Spleen (tissue), 11 donors: ENCODE measurements at regions not wholly inside any gene's neighbourhood (a gene's known extent, or its start where the extent isn't known, plus 50 kb on each side); places are given as distances from the start of the nearest gene placed in this dataset.

Experiments
- DNase-seq: peaks from one replicate; pipeline ENCODE4 v3.0.0-alpha.2; 2020
- H3K27ac ChIP-seq, 8 donors: fragments of 200-600 bp; sonication (generic) in 7 of 8; 1 replicate in 4 of 8; 2 replicates in 4 of 8; pipeline versions ENCODE4 v1.5.0 to v1.8.0; 2016 to 2021; ENCODE audit warnings: inconsistent platforms in 4 of 8, mild to moderate bottlenecking in 4 of 8, moderate library complexity in 1 of 8
- H3K27me3 ChIP-seq, 7 donors: fragments of 200-600 bp; sonication (generic) in 6 of 7; replicated peaks in 1 of 7; 1 replicate in 4 of 7; 2 replicates in 3 of 7; pipeline versions ENCODE4 v1.5.0 to v1.8.0; 2016 to 2021; ENCODE audit warnings: inconsistent platforms in 3 of 7, mild to moderate bottlenecking in 1 of 7
- H3K36me3 ChIP-seq, 6 donors: fragments of 200-600 bp; sonication (generic) in 5 of 6; 1 replicate in 4 of 6; 2 replicates in 2 of 6; pipeline versions ENCODE4 v1.5.0 to v1.8.0; 2016 to 2021; ENCODE audit warnings: inconsistent platforms in 2 of 6
- H3K4me1 ChIP-seq, 6 donors: fragments of 200-600 bp; sonication (generic) in 5 of 6; 1 replicate in 3 of 6; 2 replicates in 3 of 6; pipeline versions ENCODE4 v1.5.0 to v1.8.0; 2016 to 2021; ENCODE audit warnings: inconsistent platforms in 3 of 6
- H3K4me3 ChIP-seq, 8 donors: fragments of 200-600 bp; sonication (generic) in 7 of 8; 1 replicate in 4 of 8; 2 replicates in 4 of 8; pipeline versions ENCODE4 v1.5.0 to v1.8.0; 2016 to 2021; ENCODE audit warnings: inconsistent platforms in 4 of 8, mild to moderate bottlenecking in 4 of 8, moderate library complexity in 2 of 8
- H3K9me3 ChIP-seq, 8 donors: fragments of 200-600 bp; sonication (generic) in 7 of 8; 1 replicate in 4 of 8; 2 replicates in 4 of 8; pipeline versions ENCODE4 v1.5.0 to v1.8.0; 2016 to 2021; ENCODE audit warnings: inconsistent platforms in 4 of 8
- POLR2A ChIP-seq, 3 donors: fragments of 450-650 bp; IDR thresholded peaks; one replicate each; pipeline ENCODE4 v1.5.1; 2017; ENCODE audit warnings: antibody characterized with exemption in 3 of 3, mild to moderate bottlenecking in 1 of 3
- POLR2AphosphoS5 ChIP-seq, 3 donors: sonication (generic); formaldehyde crosslinking; IDR thresholded peaks; one replicate each; pipeline ENCODE4 v1.5.1; 2017; ENCODE audit warnings: antibody characterized with exemption in 3 of 3
- WGBS, 5 donors: extraction: QIAGEN DNeasy Blood & Tissue Kit in 3 of 5; methylation state at CpG; one replicate each; pipeline versions ENCODE4 v1.1.5 to v1.1.7; 2013 to 2018; 5-methylcytosine and 5-hydroxymethylcytosine counted together
- intact Hi-C: fragments of 100-400 bp; cut with DNase I; formaldehyde crosslinking; loops from one replicate; pipeline ENCODE4 v1.15.0; 2023; ENCODE audit warnings: low total_unique reads
- TF ChIP-seq, protein P1 (sequence below), 11 experiments: fragments of 200-600 bp in 7 of 11; fragments of 450-650 bp in 4 of 11; sonication (generic) in 4 of 11; IDR thresholded peaks in 8 of 11; conservative IDR thresholded peaks in 3 of 11; 1 replicate in 7 of 11; 2 replicates in 4 of 11; pipeline versions ENCODE4 v1.4.0 to v1.8.0; 2016 to 2021; ENCODE audit warnings: antibody characterized with exemption in 11 of 11, inconsistent platforms in 4 of 11, mild to moderate bottlenecking in 1 of 11
- donor health status: healthy with polysubstance abuse.
- donor health status: DM: no; HTN: no; CAD: no; lungs with moderate emphysema.
- donor health status: DM: no; HTN: no; CAD: no.
- donor health status: Bipolar disorder and iron deficiency.
- donor health status: healthy.
- donor health status: DM: no; HTN: no; CAD: no.
- donor health status: DM: yes; HTN: yes; CAD: no.

DNA sequence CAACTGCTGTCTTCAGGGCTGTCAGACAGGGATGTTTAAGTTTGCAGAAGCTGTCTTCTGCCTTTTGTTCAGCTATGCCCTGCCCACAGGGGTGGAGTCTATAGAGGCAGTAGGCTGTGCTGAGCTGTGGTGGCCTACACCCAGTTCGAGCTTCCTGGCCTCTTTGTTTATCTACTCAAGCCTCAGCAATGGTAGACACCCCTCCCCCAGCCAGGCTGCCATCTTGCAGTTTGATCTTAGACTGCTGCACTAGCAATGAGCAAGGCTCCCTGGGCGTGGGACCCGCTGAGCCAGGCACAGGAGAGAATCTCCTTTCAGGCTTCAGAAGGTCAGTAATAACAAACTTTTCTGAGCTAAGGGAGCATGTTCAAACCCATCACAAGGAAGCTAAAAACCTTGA is 545.3 kb downstream of the TLE4 start:
- WGBS, 5 donors = 60 to 88% (median 78%) methylated on average over 2 to 3 of the region's 3 CpGs
- intact Hi-C loops = no loop called here
- H3K36me3 ChIP-seq = no peaks in the 10 kb centered on the region

DNA sequence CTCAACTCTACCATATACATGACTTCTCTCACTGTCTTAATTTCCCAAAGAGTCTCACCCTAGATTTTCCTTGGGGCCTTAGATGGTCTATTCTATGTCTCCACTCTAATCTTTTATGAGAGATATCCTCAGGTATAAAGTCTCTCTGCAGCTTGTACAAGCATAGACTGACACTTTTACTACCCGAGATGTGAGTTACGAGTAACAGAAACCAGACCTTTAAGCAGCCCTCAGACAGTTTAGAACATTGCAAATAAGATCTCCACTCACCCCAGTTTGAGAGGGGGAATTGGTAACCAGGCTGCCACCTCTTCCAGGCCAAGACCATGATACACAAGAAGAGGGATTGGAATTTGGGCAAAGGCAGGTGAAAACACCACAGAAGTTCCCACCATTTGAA is 542.5 kb downstream of the TLE4 start:
- peaks cover 0 to 29% (median 10%) of the 10 kb centered on the region in 8 donors for H3K9me3 ChIP-seq
- H3K27me3 ChIP-seq = no peaks in the 10 kb centered on the region
- no peak overlapping the region for H3K4me3 ChIP-seq
- no peak for DNase-seq
- 37 to 92% (median 71%) methylated on average over 2 of the region's 2 CpGs for WGBS, 5 donors
- no peak overlapping the region for H3K27ac ChIP-seq
- intact Hi-C loops = no loop called here
- no peaks in the 10 kb centered on the region for H3K36me3 ChIP-seq
- TF ChIP-seq POLR2A (IDR thresholded peaks at IDR 0.05) (no peak), POLR2AphosphoS5 (IDR thresholded peaks at IDR 0.05) (no peak)
- TF ChIP-seq, protein P1, sequence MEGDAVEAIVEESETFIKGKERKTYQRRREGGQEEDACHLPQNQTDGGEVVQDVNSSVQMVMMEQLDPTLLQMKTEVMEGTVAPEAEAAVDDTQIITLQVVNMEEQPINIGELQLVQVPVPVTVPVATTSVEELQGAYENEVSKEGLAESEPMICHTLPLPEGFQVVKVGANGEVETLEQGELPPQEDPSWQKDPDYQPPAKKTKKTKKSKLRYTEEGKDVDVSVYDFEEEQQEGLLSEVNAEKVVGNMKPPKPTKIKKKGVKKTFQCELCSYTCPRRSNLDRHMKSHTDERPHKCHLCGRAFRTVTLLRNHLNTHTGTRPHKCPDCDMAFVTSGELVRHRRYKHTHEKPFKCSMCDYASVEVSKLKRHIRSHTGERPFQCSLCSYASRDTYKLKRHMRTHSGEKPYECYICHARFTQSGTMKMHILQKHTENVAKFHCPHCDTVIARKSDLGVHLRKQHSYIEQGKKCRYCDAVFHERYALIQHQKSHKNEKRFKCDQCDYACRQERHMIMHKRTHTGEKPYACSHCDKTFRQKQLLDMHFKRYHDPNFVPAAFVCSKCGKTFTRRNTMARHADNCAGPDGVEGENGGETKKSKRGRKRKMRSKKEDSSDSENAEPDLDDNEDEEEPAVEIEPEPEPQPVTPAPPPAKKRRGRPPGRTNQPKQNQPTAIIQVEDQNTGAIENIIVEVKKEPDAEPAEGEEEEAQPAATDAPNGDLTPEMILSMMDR (IDR thresholded peaks at IDR 0.05 in 8 of 11, conservative IDR thresholded peaks at IDR 0.05 in 3 of 11) = no peak
- H3K4me1 ChIP-seq = no peaks in the 10 kb centered on the region

More for the DNA sequence above, 545.3 kb downstream of the TLE4 start:
- no peak overlapping the region for H3K4me3 ChIP-seq
- no peak overlapping the region for H3K27ac ChIP-seq
- H3K27me3 ChIP-seq = no peaks in the 10 kb centered on the region
- TF ChIP-seq, protein P1 (IDR thresholded peaks at IDR 0.05 in 8 of 11, conservative IDR thresholded peaks at IDR 0.05 in 3 of 11) = no peak
- no peak for TF ChIP-seq POLR2A (IDR thresholded peaks at IDR 0.05)
- TF ChIP-seq POLR2AphosphoS5 (IDR thresholded peaks at IDR 0.05) = no peak
- no peaks in the 10 kb centered on the region for H3K4me1 ChIP-seq
- DNase-seq = no peak
- peaks cover 0 to 26% (median 10%) of the 10 kb centered on the region in 8 donors for H3K9me3 ChIP-seq

DNA sequence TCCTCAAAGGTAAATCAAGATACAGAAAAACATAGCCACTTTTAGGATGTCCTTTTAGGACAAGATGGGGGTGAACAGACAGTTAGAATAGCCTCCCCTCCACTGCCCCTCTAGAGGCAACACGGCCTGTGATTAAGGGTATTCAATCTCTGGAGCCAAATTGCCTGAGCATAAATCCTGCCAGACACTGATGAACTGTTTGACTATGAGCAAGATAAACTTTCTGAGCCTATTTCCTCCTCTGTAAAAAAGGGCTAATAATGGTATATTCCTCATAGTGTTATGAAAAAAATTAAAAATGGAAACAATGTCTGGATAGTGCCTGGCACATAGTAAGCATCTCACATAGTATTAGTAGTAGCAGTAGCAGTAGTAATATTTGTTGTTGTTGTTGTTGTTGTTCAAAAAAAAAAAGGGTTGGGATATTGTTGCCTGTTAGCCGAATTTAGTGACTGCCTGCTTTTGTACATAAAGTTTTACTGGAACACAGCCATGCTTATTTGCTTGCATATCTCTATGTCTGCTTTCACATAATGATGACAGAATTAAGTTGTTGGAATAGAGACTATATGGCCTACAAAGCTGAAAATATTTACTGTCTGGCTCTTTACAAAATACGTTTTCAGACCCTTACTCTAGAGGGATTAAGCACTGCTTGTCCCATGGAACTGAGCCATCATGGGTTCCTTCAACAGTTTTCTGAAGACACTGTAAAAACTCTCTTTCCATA is 536.3 kb downstream of the TLE4 start:
- no peaks in the 10 kb centered on the region for H3K27me3 ChIP-seq
- peaks cover 0 to 8% (median 2%) of the 10 kb centered on the region in 8 donors for H3K9me3 ChIP-seq
- 47 to 81% (median 61%) methylated on average over 3 of the region's 3 CpGs for WGBS, 5 donors
- no peak for DNase-seq
- intact Hi-C loops = no loop called here
- no peak overlapping the region for H3K27ac ChIP-seq
- no peaks in the 10 kb centered on the region for H3K4me1 ChIP-seq
- H3K36me3 ChIP-seq = no peaks in the 10 kb centered on the region
- H3K4me3 ChIP-seq = no peak overlapping the region
- TF ChIP-seq POLR2A (IDR thresholded peaks at IDR 0.05) = no peak
- TF ChIP-seq, protein P1 (IDR thresholded peaks at IDR 0.05 in 8 of 11, conservative IDR thresholded peaks at IDR 0.05 in 3 of 11) = no peak
- no peak for TF ChIP-seq POLR2AphosphoS5 (IDR thresholded peaks at IDR 0.05)

DNA sequence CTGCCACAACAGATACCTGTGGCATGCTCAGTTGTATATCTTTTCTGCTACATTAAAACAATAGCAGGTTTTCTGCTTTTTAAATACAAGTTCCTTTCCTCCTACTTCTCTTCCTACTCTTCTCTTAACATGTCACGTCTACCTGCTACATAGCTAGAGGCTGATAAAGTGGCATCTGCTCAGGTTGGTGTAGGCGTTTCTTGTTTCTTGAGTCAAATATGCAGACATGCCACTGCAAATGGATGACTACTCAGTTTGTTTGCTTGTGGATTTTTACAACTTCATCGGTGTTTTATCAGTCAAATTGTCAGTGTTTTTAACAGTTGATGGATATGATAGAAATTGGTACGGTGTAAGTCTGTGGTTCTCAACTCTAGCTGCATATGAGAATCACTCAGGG is 525.7 kb downstream of the TLE4 start:
- WGBS, 5 donors = 84 to 89% (median 85%) methylated on average over 4 of the region's 4 CpGs
- DNase-seq = no peak
- H3K4me3 ChIP-seq = no peak overlapping the region
- no peak overlapping the region for H3K27ac ChIP-seq
- H3K4me1 ChIP-seq = no peaks in the 10 kb centered on the region
- H3K36me3 ChIP-seq = no peaks in the 10 kb centered on the region
- intact Hi-C loops = no loop called here
- H3K9me3 ChIP-seq = peaks cover 0 to 7% (median 0%) of the 10 kb centered on the region in 8 donors
- TF ChIP-seq POLR2A (IDR thresholded peaks at IDR 0.05) = no peak
- TF ChIP-seq, protein P1 (IDR thresholded peaks at IDR 0.05 in 8 of 11, conservative IDR thresholded peaks at IDR 0.05 in 3 of 11) = no peak
- no peak for TF ChIP-seq POLR2AphosphoS5 (IDR thresholded peaks at IDR 0.05)
- no peaks in the 10 kb centered on the region for H3K27me3 ChIP-seq
